ENCODE measurements at regions not wholly inside any gene's neighbourhood (a gene's known extent, or its start where the extent isn't known, plus 50 kb on each side); places are given as distances from the start of the nearest gene placed in this dataset.

DNA sequence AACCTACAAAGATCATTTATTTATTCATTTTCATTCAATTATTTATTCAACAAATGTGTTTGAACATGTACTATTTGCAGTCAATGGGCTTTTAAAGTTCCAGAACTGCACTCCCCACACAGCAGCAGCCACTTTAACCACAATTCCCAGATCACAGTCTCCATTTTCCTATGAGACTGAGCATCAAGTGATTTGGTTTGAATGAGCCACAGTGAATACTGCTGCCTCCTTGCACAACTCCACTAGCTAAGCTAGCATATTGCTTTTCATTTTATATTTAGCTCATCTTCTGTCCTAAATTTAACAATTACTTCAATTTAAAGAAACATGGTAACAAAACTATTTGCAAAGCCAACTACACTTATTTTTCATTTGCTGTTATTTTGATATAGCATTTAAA is 353.4 kb upstream of the VRK2 start:
- ATAC-seq (no peak), DNase-seq (ENCODE audit: low read depth, low spot score) (no peak)
- H3K4me3 ChIP-seq (ENCODE audit: low read depth in 2 of 2, low read length in 2 of 2) = no peak overlapping the region
- H3K27me3 ChIP-seq (ENCODE audit: control insufficient read depth, insufficient read depth, low read length) = no peaks in the 10 kb centered on the region
- H3K36me3 ChIP-seq (ENCODE audit: control insufficient read depth, insufficient read depth, low read length) = no peaks in the 10 kb centered on the region
- intact Hi-C loops (cut with micrococcal nuclease; ENCODE audit: unreplicated experiment) = no loop called here
- no peak for TF ChIP-seq TCF7L2 (IDR thresholded peaks at IDR 0.05; ENCODE audit: low read depth, low read length)
- TF ChIP-seq POLR2AphosphoS5 (IDR thresholded peaks at IDR 0.05; ENCODE audit: low read depth, low read length) = no peak
- TF ChIP-seq, protein P1, sequence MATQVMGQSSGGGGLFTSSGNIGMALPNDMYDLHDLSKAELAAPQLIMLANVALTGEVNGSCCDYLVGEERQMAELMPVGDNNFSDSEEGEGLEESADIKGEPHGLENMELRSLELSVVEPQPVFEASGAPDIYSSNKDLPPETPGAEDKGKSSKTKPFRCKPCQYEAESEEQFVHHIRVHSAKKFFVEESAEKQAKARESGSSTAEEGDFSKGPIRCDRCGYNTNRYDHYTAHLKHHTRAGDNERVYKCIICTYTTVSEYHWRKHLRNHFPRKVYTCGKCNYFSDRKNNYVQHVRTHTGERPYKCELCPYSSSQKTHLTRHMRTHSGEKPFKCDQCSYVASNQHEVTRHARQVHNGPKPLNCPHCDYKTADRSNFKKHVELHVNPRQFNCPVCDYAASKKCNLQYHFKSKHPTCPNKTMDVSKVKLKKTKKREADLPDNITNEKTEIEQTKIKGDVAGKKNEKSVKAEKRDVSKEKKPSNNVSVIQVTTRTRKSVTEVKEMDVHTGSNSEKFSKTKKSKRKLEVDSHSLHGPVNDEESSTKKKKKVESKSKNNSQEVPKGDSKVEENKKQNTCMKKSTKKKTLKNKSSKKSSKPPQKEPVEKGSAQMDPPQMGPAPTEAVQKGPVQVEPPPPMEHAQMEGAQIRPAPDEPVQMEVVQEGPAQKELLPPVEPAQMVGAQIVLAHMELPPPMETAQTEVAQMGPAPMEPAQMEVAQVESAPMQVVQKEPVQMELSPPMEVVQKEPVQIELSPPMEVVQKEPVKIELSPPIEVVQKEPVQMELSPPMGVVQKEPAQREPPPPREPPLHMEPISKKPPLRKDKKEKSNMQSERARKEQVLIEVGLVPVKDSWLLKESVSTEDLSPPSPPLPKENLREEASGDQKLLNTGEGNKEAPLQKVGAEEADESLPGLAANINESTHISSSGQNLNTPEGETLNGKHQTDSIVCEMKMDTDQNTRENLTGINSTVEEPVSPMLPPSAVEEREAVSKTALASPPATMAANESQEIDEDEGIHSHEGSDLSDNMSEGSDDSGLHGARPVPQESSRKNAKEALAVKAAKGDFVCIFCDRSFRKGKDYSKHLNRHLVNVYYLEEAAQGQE (IDR thresholded peaks at IDR 0.05; ENCODE audit: insufficient read depth in 1 of 2, low read depth in 2 of 2, low read length in 1 of 2) = no peak
- TF ChIP-seq, protein P2, sequence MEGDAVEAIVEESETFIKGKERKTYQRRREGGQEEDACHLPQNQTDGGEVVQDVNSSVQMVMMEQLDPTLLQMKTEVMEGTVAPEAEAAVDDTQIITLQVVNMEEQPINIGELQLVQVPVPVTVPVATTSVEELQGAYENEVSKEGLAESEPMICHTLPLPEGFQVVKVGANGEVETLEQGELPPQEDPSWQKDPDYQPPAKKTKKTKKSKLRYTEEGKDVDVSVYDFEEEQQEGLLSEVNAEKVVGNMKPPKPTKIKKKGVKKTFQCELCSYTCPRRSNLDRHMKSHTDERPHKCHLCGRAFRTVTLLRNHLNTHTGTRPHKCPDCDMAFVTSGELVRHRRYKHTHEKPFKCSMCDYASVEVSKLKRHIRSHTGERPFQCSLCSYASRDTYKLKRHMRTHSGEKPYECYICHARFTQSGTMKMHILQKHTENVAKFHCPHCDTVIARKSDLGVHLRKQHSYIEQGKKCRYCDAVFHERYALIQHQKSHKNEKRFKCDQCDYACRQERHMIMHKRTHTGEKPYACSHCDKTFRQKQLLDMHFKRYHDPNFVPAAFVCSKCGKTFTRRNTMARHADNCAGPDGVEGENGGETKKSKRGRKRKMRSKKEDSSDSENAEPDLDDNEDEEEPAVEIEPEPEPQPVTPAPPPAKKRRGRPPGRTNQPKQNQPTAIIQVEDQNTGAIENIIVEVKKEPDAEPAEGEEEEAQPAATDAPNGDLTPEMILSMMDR (IDR thresholded peaks at IDR 0.05) = no peak
- no peak for TF ChIP-seq SIN3A (IDR thresholded peaks at IDR 0.05; ENCODE audit: borderline replicate concordance, insufficient read depth, low read depth, low read length)
- POLR2A ChIA-PET = no interaction called here
- no peak overlapping the region for H3K27ac ChIP-seq (ENCODE audit: low read length)
- H3K9me3 ChIP-seq (ENCODE audit: control insufficient read depth, insufficient read depth, low read depth, low read length) = no peaks in the 10 kb centered on the region; the same call in 1 of the 2 replicates
- in situ Hi-C loops (cut with HindIII; ENCODE audit: low pct_unique_long_range_greater_than_20kb, low sequenced_read_pairs) = no loop called here
- CTCF ChIA-PET = no interaction called here
- no TSS peak for BruUV-seq (replicated peaks)
- H3K4me1 ChIP-seq (ENCODE audit: control insufficient read depth, insufficient read depth, low read length) = no peaks in the 10 kb centered on the region

DNA sequence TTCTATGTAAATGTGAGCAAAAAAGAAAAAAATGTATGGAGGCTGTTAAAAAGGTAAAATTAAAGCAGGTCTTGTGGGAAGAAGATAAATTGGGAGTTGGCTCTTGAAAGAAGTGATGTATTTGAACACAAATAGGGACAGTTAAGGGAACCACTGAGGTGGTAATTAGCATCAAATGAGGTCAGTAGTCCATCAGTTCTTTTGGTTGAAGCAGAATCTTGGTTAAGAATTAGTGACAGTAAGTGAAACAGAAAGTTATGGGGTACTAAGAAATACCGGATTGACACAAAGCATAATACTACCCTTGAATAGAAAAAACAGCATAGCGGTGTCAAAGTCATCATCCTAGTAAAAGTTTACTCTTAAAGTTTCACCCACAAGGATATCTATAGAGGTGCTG is 352.6 kb upstream of the VRK2 start:
- H3K27me3 ChIP-seq (ENCODE audit: control insufficient read depth, insufficient read depth, low read length) = no peaks in the 10 kb centered on the region
- BruUV-seq (replicated peaks) = no TSS peak
- no peaks in the 10 kb centered on the region for H3K36me3 ChIP-seq (ENCODE audit: control insufficient read depth, insufficient read depth, low read length)
- ATAC-seq = no peak
- no peak for DNase-seq (ENCODE audit: low read depth, low spot score)
- TF ChIP-seq, protein P2 (IDR thresholded peaks at IDR 0.05) = no peak
- TF ChIP-seq TCF7L2 (IDR thresholded peaks at IDR 0.05; ENCODE audit: low read depth, low read length) (no peak), SIN3A (IDR thresholded peaks at IDR 0.05; ENCODE audit: borderline replicate concordance, insufficient read depth, low read depth, low read length) (no peak), POLR2AphosphoS5 (IDR thresholded peaks at IDR 0.05; ENCODE audit: low read depth, low read length) (no peak)
- TF ChIP-seq, protein P1 (IDR thresholded peaks at IDR 0.05; ENCODE audit: insufficient read depth in 1 of 2, low read depth in 2 of 2, low read length in 1 of 2) = no peak
- in situ Hi-C loops (cut with HindIII; ENCODE audit: low pct_unique_long_range_greater_than_20kb, low sequenced_read_pairs) (no loop called here), intact Hi-C loops (cut with micrococcal nuclease; ENCODE audit: unreplicated experiment) (no loop called here)
- H3K9me3 ChIP-seq (ENCODE audit: control insufficient read depth, insufficient read depth, low read depth, low read length) = no peaks in the 10 kb centered on the region; the same call in 1 of the 2 replicates
- H3K4me1 ChIP-seq (ENCODE audit: control insufficient read depth, insufficient read depth, low read length) = no peaks in the 10 kb centered on the region
- H3K27ac ChIP-seq (ENCODE audit: low read length) = no peak overlapping the region
- CTCF ChIA-PET = no interaction called here
- no peak overlapping the region for H3K4me3 ChIP-seq (ENCODE audit: low read depth in 2 of 2, low read length in 2 of 2)
- POLR2A ChIA-PET = no interaction called here

All from Panc1 (cell line).